GM18502 (cell line): ENCODE measurements at regions not wholly inside any gene's neighbourhood (a gene's known extent, or its start where the extent isn't known, plus 50 kb on each side); places are given as distances from the start of the nearest gene placed in this dataset.

Source experiments
- ATAC-seq: cut with Tn5 transposase; IDR thresholded peaks from one replicate; pipeline ENCODE4 v1.9.1; 2021; ENCODE audit warnings: mild to moderate bottlenecking; ENCODE audit not compliant: unreplicated experiment, poor library complexity

- ATAC-seq: no peak
Measured at GRCh38 chr18:76580288-76580962, 85.4 kb upstream of the ZNF516 start.

- no peak for ATAC-seq
Measured at GRCh38 chr18:76579301-76579695, 84.3 kb upstream of the ZNF516 start.

- no peak for ATAC-seq
Measured at GRCh38 chr18:76578571-76579300, 83.7 kb upstream of the ZNF516 start.

GRCh38 chr18:76573325-76574025 lies 78.4 kb upstream of the ZNF516 start:
- ATAC-seq: no peak

GRCh38 chr18:76572518-76573247 lies 77.6 kb upstream of the ZNF516 start:
- no peak for ATAC-seq

GRCh38 chr18:76571689-76572088 lies 76.6 kb upstream of the ZNF516 start:
- no peak for ATAC-seq

- ATAC-seq: no peak
Measured at GRCh38 chr18:76570856-76571255, 75.8 kb upstream of the ZNF516 start.

- ATAC-seq: no peak
Measured at GRCh38 chr18:76569644-76570419, 74.8 kb upstream of the ZNF516 start.

- no peak for ATAC-seq
Measured at GRCh38 chr18:76568731-76569130, 73.7 kb upstream of the ZNF516 start.

GRCh38 chr18:76567835-76568445 lies 72.9 kb upstream of the ZNF516 start:
- ATAC-seq: no peak

- no peak for ATAC-seq
Measured at GRCh38 chr18:76566987-76567386, 71.9 kb upstream of the ZNF516 start.

GRCh38 chr18:76565238-76566173 lies 70.5 kb upstream of the ZNF516 start:
- no peak for ATAC-seq

- ATAC-seq: no peak
Measured at GRCh38 chr18:76564655-76565237, 69.7 kb upstream of the ZNF516 start.

- no peak for ATAC-seq
Measured at GRCh38 chr18:76564117-76564516, 69.1 kb upstream of the ZNF516 start.

GRCh38 chr18:76562286-76563122 lies 67.5 kb upstream of the ZNF516 start:
- ATAC-seq: no peak

- ATAC-seq: no peak
Measured at GRCh38 chr18:76558881-76559667, 64.0 kb upstream of the ZNF516 start.
